SK-N-SH treated with all-trans-retinoic acid at 6 μM for 48 hours (cell line): ENCODE measurements at regions not wholly inside any gene's neighbourhood (a gene's known extent, or its start where the extent isn't known, plus 50 kb on each side); places are given as distances from the start of the nearest gene placed in this dataset.

Experiments
- CSDC2 ChIP-seq: fragments of 250-450 bp; sonication (Bioruptor Pico); IDR thresholded peaks from 2 replicates; pipeline ENCODE4 v1.5.0; 2020; ENCODE audit warnings: mild to moderate bottlenecking, moderate library complexity
- ESRRG ChIP-seq: fragments of 250-450 bp; sonication (Bioruptor Pico); IDR thresholded peaks from 2 replicates; pipeline ENCODE4 v1.6.1; 2021; ENCODE audit warnings: mild to moderate bottlenecking
- ISL1 ChIP-seq: fragments of 250-450 bp; sonication (Bioruptor Pico); IDR thresholded peaks from 2 replicates; pipeline ENCODE4 v2.1.2; 2022; ENCODE audit warnings: mild to moderate bottlenecking, moderate library complexity
- OSR1 ChIP-seq: fragments of 250-450 bp; sonication (Bioruptor Pico); IDR thresholded peaks from 2 replicates; pipeline ENCODE4 v1.8.0; 2022; ENCODE audit warnings: moderate library complexity, mild to moderate bottlenecking, inconsistent platforms
- PATZ1 ChIP-seq: fragments of 250-450 bp; sonication (Bioruptor Pico); IDR thresholded peaks from 2 replicates; pipeline ENCODE4 v1.8.0; 2020; ENCODE audit warnings: mild to moderate bottlenecking, moderate library complexity, borderline replicate concordance
- RARB ChIP-seq: fragments of 250-450 bp; sonication (Bioruptor Pico); IDR thresholded peaks from 2 replicates; pipeline ENCODE4 v1.8.0; 2021; ENCODE audit warnings: mild to moderate bottlenecking, moderate library complexity
- SNAI2 ChIP-seq: fragments of 250-450 bp; sonication (Bioruptor Pico); IDR thresholded peaks from 2 replicates; pipeline ENCODE4 v1.5.0; 2020; ENCODE audit warnings: mild to moderate bottlenecking, moderate library complexity
- TOX ChIP-seq: fragments of 250-450 bp; sonication (Bioruptor Pico); IDR thresholded peaks from 2 replicates; pipeline ENCODE4 v1.8.0; 2021; ENCODE audit warnings: mild to moderate bottlenecking, moderate library complexity, borderline replicate concordance
- ZC3H10 ChIP-seq: fragments of 250-450 bp; sonication (Bioruptor Pico); IDR thresholded peaks from 2 replicates; pipeline ENCODE4 v1.5.1; 2021; ENCODE audit warnings: mild to moderate bottlenecking, moderate library complexity
- ZFP3 ChIP-seq: fragments of 250-450 bp; sonication (Bioruptor Pico); IDR thresholded peaks from 2 replicates; pipeline ENCODE4 v1.5.0; 2020; ENCODE audit warnings: mild to moderate bottlenecking, moderate library complexity
- ZNF565 ChIP-seq: fragments of 450-650 bp; formaldehyde crosslinking; conservative IDR thresholded peaks from 2 replicates; pipeline ENCODE4 v1.5.0; 2020; ENCODE audit warnings: low read depth, mild to moderate bottlenecking, moderate library complexity
- TF ChIP-seq, protein P1 (sequence below): fragments of 250-450 bp; sonication (Bioruptor Pico); IDR thresholded peaks from 2 replicates; pipeline ENCODE4 v1.5.1; 2021; ENCODE audit warnings: mild to moderate bottlenecking, moderate library complexity
- TF ChIP-seq, protein P2 (sequence below): fragments of 250-450 bp; sonication (Bioruptor Pico); IDR thresholded peaks from 2 replicates; pipeline ENCODE4 v1.5.1; 2020; ENCODE audit warnings: low read depth, mild to moderate bottlenecking, moderate library complexity

DNA sequence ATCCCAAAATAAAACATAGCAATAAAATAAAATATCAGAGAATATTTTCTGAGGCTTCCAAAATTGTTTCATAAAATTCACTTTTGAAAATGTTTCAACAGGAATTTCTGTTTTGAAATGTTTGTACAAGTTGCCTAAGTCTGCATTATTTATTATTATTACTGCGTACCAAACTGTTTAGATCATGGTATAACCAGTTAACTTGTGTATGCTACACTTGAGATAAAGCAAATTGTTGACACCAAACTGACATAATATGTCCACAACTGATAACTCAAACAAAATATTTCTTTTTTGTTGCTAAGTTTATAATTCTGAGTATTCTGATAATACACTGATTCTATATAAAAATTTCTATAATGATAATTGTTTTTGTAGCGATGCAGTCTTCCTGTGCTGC lies 531.8 kb upstream of the EYS start:
- TF ChIP-seq, protein P1, sequence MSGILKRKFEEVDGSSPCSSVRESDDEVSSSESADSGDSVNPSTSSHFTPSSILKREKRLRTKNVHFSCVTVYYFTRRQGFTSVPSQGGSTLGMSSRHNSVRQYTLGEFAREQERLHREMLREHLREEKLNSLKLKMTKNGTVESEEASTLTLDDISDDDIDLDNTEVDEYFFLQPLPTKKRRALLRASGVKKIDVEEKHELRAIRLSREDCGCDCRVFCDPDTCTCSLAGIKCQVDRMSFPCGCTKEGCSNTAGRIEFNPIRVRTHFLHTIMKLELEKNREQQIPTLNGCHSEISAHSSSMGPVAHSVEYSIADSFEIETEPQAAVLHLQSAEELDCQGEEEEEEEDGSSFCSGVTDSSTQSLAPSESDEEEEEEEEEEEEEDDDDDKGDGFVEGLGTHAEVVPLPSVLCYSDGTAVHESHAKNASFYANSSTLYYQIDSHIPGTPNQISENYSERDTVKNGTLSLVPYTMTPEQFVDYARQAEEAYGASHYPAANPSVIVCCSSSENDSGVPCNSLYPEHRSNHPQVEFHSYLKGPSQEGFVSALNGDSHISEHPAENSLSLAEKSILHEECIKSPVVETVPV, result no peak
- TF ChIP-seq PATZ1 (CRISPR knock-in tag) (no peak), ZFP3 (CRISPR knock-in tag) (no peak), RARB (CRISPR knock-in tag) (no peak), ESRRG (no peak), SNAI2 (no peak), ISL1 (no peak), OSR1 (CRISPR knock-in tag) (no peak), ZNF565 (no peak), ZC3H10 (CRISPR knock-in tag) (no peak), CSDC2 (CRISPR knock-in tag) (no peak), TOX (no peak)
- TF ChIP-seq, protein P2, sequence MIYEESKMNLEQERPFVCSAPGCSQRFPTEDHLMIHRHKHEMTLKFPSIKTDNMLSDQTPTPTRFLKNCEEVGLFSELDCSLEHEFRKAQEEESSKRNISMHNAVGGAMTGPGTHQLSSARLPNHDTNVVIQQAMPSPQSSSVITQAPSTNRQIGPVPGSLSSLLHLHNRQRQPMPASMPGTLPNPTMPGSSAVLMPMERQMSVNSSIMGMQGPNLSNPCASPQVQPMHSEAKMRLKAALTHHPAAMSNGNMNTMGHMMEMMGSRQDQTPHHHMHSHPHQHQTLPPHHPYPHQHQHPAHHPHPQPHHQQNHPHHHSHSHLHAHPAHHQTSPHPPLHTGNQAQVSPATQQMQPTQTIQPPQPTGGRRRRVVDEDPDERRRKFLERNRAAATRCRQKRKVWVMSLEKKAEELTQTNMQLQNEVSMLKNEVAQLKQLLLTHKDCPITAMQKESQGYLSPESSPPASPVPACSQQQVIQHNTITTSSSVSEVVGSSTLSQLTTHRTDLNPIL, result no peak
